H1 (cell line): ENCODE measurements at regions not wholly inside any gene's neighbourhood (a gene's known extent, or its start where the extent isn't known, plus 50 kb on each side); places are given as distances from the start of the nearest gene placed in this dataset.

Experiments
- CTCF ChIA-PET: fragments of 300-600 bp; sonication (Branson Sonifier 250); formaldehyde crosslinking; loops from one replicate; lab custom pipeline; 2021; ENCODE audit not compliant: partially characterized antibody; lab: Charles Lee
- POLR2A ChIA-PET: fragments of 300-600 bp; sonication (Branson Sonifier 250); formaldehyde crosslinking; loops from one replicate; lab custom pipeline; 2021; ENCODE audit warnings: inconsistent platforms; ENCODE audit not compliant: partially characterized antibody; lab: Charles Lee
- DNase-seq, 2 experiments: peaks; one replicate each; pipeline versions ENCODE4 v3.0.0 to v3.0.0-alpha.2; 2010 to 2022; ENCODE audit warnings: low spot score in 2 of 2, low read depth in 1 of 2, mixed read lengths in 1 of 2
- FAIRE-seq: peaks from 2 replicates; lab custom pipeline; 2011; peaks lifted over from hg19 to GRCh38; lab: Jason Lieb, UNC
- H2AFZ ChIP-seq: 2 replicates; pipeline ENCODE4 v1.8.1; 2012; ENCODE audit warnings: low read length, inconsistent platforms
- H2AK5ac ChIP-seq: 2 replicates; pipeline ENCODE4 v1.6.1; 2013; ENCODE audit warnings: low read depth, low read length
- H2BK120ac ChIP-seq: replicated peaks from 2 replicates; pipeline ENCODE3; 2013; ENCODE audit warnings: low read depth, low read length, inconsistent platforms
- H2BK12ac ChIP-seq: 2 replicates; pipeline ENCODE4 v1.6.1; 2013; ENCODE audit warnings: low read depth, low read length
- H2BK15ac ChIP-seq: 2 replicates; pipeline ENCODE4 v1.6.1; 2013; ENCODE audit warnings: low read length
- H2BK20ac ChIP-seq: 2 replicates; pipeline ENCODE4 v1.6.1; 2013; ENCODE audit warnings: low read length
- H2BK5ac ChIP-seq: 2 replicates; pipeline ENCODE4 v1.6.1; 2013; ENCODE audit warnings: low read depth, low read length
- H3K14ac ChIP-seq: 2 replicates; pipeline ENCODE4 v1.6.1; 2013; ENCODE audit warnings: inconsistent platforms; ENCODE audit not compliant: insufficient read length
- H3K18ac ChIP-seq: 2 replicates; pipeline ENCODE4 v1.6.1; 2013; ENCODE audit warnings: low read length; ENCODE audit errors: extremely low read depth
- H3K23ac ChIP-seq: 2 replicates; pipeline ENCODE4 v1.6.1; 2013; ENCODE audit warnings: inconsistent platforms; ENCODE audit not compliant: insufficient read length
- H3K23me2 ChIP-seq: 2 replicates; pipeline ENCODE4 v1.6.1; 2013; ENCODE audit warnings: low read depth, low read length
- H3K27ac ChIP-seq: 2 replicates; pipeline ENCODE4 v1.6.1; 2011; ENCODE audit warnings: low read depth, low read length, inconsistent platforms
- H3K27me3 ChIP-seq, 4 experiments: replicated peaks in 1 of 4; 1 replicate in 1 of 4; 2 replicates in 3 of 4; pipeline versions ENCODE4 v1.6.1 to v1.8.1; 2011 to 2013; ENCODE audit warnings: low read length in 3 of 4, mild to moderate bottlenecking in 3 of 4, inconsistent platforms in 2 of 4, mixed read lengths in 2 of 4, moderate library complexity in 1 of 4; ENCODE audit not compliant: control insufficient read depth in 3 of 4, insufficient read depth in 3 of 4; ENCODE audit errors: extremely low read depth in 1 of 4
- H3K36me3 ChIP-seq, 4 experiments: 2 replicates each; pipeline versions ENCODE4 v1.6.1 to v1.8.1; 2011 to 2013; ENCODE audit warnings: mild to moderate bottlenecking in 4 of 4, low read length in 3 of 4, moderate library complexity in 2 of 4, control low read depth in 1 of 4, inconsistent platforms in 1 of 4; ENCODE audit not compliant: insufficient read depth in 4 of 4, control insufficient read depth in 2 of 4
- H3K4ac ChIP-seq: replicated peaks from 2 replicates; pipeline ENCODE3; 2013; ENCODE audit warnings: low read length, low read depth, mixed read lengths, inconsistent platforms; ENCODE audit not compliant: insufficient read length
- H3K4me1 ChIP-seq, 4 experiments: replicated peaks in 1 of 4; 1 replicate in 1 of 4; 2 replicates in 3 of 4; pipeline versions ENCODE4 v1.6.1 to v1.8.1; 2011 to 2013; ENCODE audit warnings: low read length in 3 of 4, inconsistent platforms in 2 of 4, mixed read lengths in 1 of 4; ENCODE audit not compliant: insufficient read depth in 4 of 4, control insufficient read depth in 3 of 4
- H3K4me2 ChIP-seq, 2 experiments: 2 replicates each; pipeline versions ENCODE4 v1.6.1 to v1.8.1; 2011 to 2013; ENCODE audit warnings: low read depth in 2 of 2, low read length in 2 of 2, control low read depth in 1 of 2, inconsistent platforms in 1 of 2, mild to moderate bottlenecking in 1 of 2; ENCODE audit not compliant: insufficient read depth in 1 of 2
- H3K4me3 ChIP-seq, 4 experiments: fragments of 200-600, 300-600 bp in 1 of 4; sonication (generic), shearing (Covaris generic), sonication (Bioruptor Twin) in 1 of 4; 2 replicates each; pipeline versions ENCODE4 v1.5.1 to v1.8.1; 2011 to 2016; ENCODE audit warnings: low read length in 4 of 4, low read depth in 3 of 4, control low read depth in 2 of 4, inconsistent platforms in 2 of 4, mild to moderate bottlenecking in 2 of 4, mixed read lengths in 1 of 4, moderate library complexity in 1 of 4; ENCODE audit not compliant: insufficient read depth in 2 of 4; ENCODE audit errors: extremely low read depth in 1 of 4
- H3K56ac ChIP-seq: replicated peaks from 2 replicates; pipeline ENCODE3; 2013; ENCODE audit warnings: low read depth, mild to moderate bottlenecking, mixed read lengths, low read length, inconsistent platforms; ENCODE audit not compliant: insufficient read length
- H3K79me1 ChIP-seq: 2 replicates; pipeline ENCODE4 v1.6.1; 2013; ENCODE audit warnings: low read depth, low read length, control low read depth
- H3K79me2 ChIP-seq, 2 experiments: 2 replicates each; pipeline versions ENCODE4 v1.6.1 to v1.8.1; 2012 to 2013; ENCODE audit warnings: low read length in 2 of 2, mild to moderate bottlenecking in 2 of 2, inconsistent platforms in 1 of 2; ENCODE audit not compliant: insufficient read depth in 2 of 2, control insufficient read depth in 1 of 2
- H3K9ac ChIP-seq, 4 experiments: replicated peaks in 1 of 4; 1 replicate in 1 of 4; 2 replicates in 3 of 4; pipeline versions ENCODE4 v1.6.1 to v1.8.1; 2011 to 2013; ENCODE audit warnings: low read depth in 3 of 4, low read length in 3 of 4, control low read depth in 2 of 4, mild to moderate bottlenecking in 2 of 4, moderate library complexity in 2 of 4, inconsistent platforms in 1 of 4; ENCODE audit errors: extremely low read depth in 1 of 4
- H3K9me3 ChIP-seq, 2 experiments: 2 replicates each; pipeline versions ENCODE4 v1.6.1 to v1.8.1; 2012 to 2013; ENCODE audit warnings: mild to moderate bottlenecking in 2 of 2, moderate library complexity in 2 of 2, control low read depth in 1 of 2, inconsistent platforms in 1 of 2, low read depth in 1 of 2, low read length in 1 of 2, mixed read lengths in 1 of 2; ENCODE audit not compliant: insufficient read depth in 2 of 2
- H4K20me1 ChIP-seq, 2 experiments: replicated peaks in 1 of 2; 2 replicates each; pipeline versions ENCODE3 to v1.8.1; 2011 to 2013; ENCODE audit warnings: inconsistent platforms in 2 of 2, low read length in 2 of 2, mild to moderate bottlenecking in 1 of 2; ENCODE audit not compliant: insufficient read depth in 2 of 2, control insufficient read depth in 1 of 2
- H4K5ac ChIP-seq: 2 replicates; pipeline ENCODE4 v1.6.1; 2013; ENCODE audit warnings: low read length, low read depth, mixed read lengths, inconsistent platforms; ENCODE audit not compliant: insufficient read length
- H4K8ac ChIP-seq: 2 replicates; pipeline ENCODE4 v1.8.0; 2013; ENCODE audit warnings: mild to moderate bottlenecking, moderate library complexity, low read length, inconsistent platforms; ENCODE audit not compliant: insufficient read depth; ENCODE audit errors: extremely low read depth
- H4K91ac ChIP-seq: replicated peaks from 2 replicates; pipeline ENCODE3; 2013; ENCODE audit warnings: low read length, mixed read lengths, inconsistent platforms; ENCODE audit not compliant: insufficient read length
- ASH2L ChIP-seq: fragments of 200-600, 300-600 bp; sonication (generic); IDR thresholded peaks from one replicate; pipeline ENCODE4 v1.7.1; 2017; ENCODE audit warnings: low read length
- CHD2 ChIP-seq: IDR thresholded peaks from 2 replicates; pipeline ENCODE4 v1.6.1; 2012; ENCODE audit warnings: low read length, improper control_type of control experiment
- EP300 ChIP-seq, 2 experiments: IDR thresholded peaks; 1 replicate in 1 of 2; 2 replicates in 1 of 2; pipeline ENCODE4 v1.6.1; 2011 to 2012; ENCODE audit warnings: low read depth in 2 of 2, low read length in 2 of 2, mild to moderate bottlenecking in 2 of 2, borderline replicate concordance in 1 of 2, inconsistent platforms in 1 of 2, moderate library complexity in 1 of 2
- GABPA ChIP-seq: IDR thresholded peaks from 2 replicates; pipeline ENCODE4 v1.6.1; 2011; ENCODE audit warnings: mild to moderate bottlenecking, low read length, moderate library complexity, borderline replicate concordance; ENCODE audit not compliant: insufficient read depth
- SIN3A ChIP-seq, 2 experiments: IDR thresholded peaks in 1 of 2; conservative IDR thresholded peaks in 1 of 2; 2 replicates each; pipeline ENCODE4 v1.6.1; 2011 to 2012; ENCODE audit warnings: low read length in 2 of 2, improper control_type of control experiment in 1 of 2, low read depth in 1 of 2, mild to moderate bottlenecking in 1 of 2
- SP1 ChIP-seq: IDR thresholded peaks from 2 replicates; pipeline ENCODE4 v1.6.1; 2011; ENCODE audit warnings: low read depth, low read length
- SP4 ChIP-seq: IDR thresholded peaks from 2 replicates; pipeline ENCODE4 v1.6.1; 2012; ENCODE audit warnings: low read length, inconsistent platforms
- TBP ChIP-seq: IDR thresholded peaks from 2 replicates; pipeline ENCODE4 v1.6.1; 2011; ENCODE audit warnings: low read depth, low read length, improper control_type of control experiment
- WGBS, 2 experiments: shearing (Covaris generic) in 1 of 2; methylation state at CpG; one replicate each; pipeline versions ENCODE4 v1.1.6 to v1.1.7; 2013 to 2015; ENCODE audit warnings: low lambda C conversion rate in 2 of 2, mixed read lengths in 2 of 2, inconsistent platforms in 1 of 2, low coverage in 1 of 2, missing lambda C conversion rate in 1 of 2; ENCODE audit not compliant: insufficient replicate concordance in 2 of 2, insufficient coverage in 1 of 2, insufficient read length in 1 of 2; ENCODE audit errors: extremely low coverage in 1 of 2, missing lambda C conversion rate in 1 of 2; 5-methylcytosine and 5-hydroxymethylcytosine counted together

GRCh38 chr4:180285796-180286195 is 1957.4 kb upstream of the TENM3 start:
- no peak overlapping the region for H4K8ac ChIP-seq
- no peak overlapping the region for H3K4me2 ChIP-seq
- H3K79me1 ChIP-seq: no peaks in the 10 kb centered on the region
- no peak overlapping the region for H2BK5ac ChIP-seq
- H3K27me3 ChIP-seq: no peaks in the 10 kb centered on the region
- H2BK20ac ChIP-seq: no peak overlapping the region
- ChIA-PET CTCF (no interaction called here), POLR2A (no interaction called here)
- no peaks in the 10 kb centered on the region for H3K4me1 ChIP-seq
- no peaks in the 10 kb centered on the region for H4K20me1 ChIP-seq
- 82% methylated on average over 1 of the region's 1 CpG; no CpG with 5 or more reads in 1 of the 2 experiments for WGBS, 2 experiments
- DNase-seq (no peak), FAIRE-seq (no peak)
- no peaks in the 10 kb centered on the region for H3K9me3 ChIP-seq
- no peaks in the 10 kb centered on the region for H3K79me2 ChIP-seq
- H2BK12ac ChIP-seq: no peak overlapping the region
- H3K14ac ChIP-seq: no peak overlapping the region
- H3K4ac ChIP-seq: no peak overlapping the region
- no peak overlapping the region for H2BK120ac ChIP-seq
- no peak overlapping the region for H2AK5ac ChIP-seq
- H4K5ac ChIP-seq: no peak overlapping the region
- H3K23ac ChIP-seq: no peak overlapping the region
- no peak for TF ChIP-seq ASH2L
- TF ChIP-seq SP1: no peak
- no peak for TF ChIP-seq GABPA
- TF ChIP-seq CHD2: no peak
- no peak for TF ChIP-seq EP300 (IDR thresholded peaks at IDR 0.05; ENCODE audit: borderline replicate concordance in 1 of 2, low read depth in 2 of 2, low read length in 2 of 2)
- TF ChIP-seq SIN3A (conservative IDR thresholded peaks at IDR 0.05 in 1 of 2, IDR thresholded peaks at IDR 0.05 in 1 of 2; ENCODE audit: low read depth in 1 of 2, low read length in 2 of 2): no peak
- TF ChIP-seq TBP: no peak
- no peak for TF ChIP-seq SP4
- H3K9ac ChIP-seq: no peak overlapping the region
- H2AFZ ChIP-seq: no peak overlapping the region
- H3K36me3 ChIP-seq: no peaks in the 10 kb centered on the region
- H3K23me2 ChIP-seq: no peaks in the 10 kb centered on the region
- H3K56ac ChIP-seq: no peak overlapping the region
- H2BK15ac ChIP-seq: no peak overlapping the region
- no peak overlapping the region for H3K18ac ChIP-seq
- H3K4me3 ChIP-seq: no peak overlapping the region
- no peak overlapping the region for H4K91ac ChIP-seq
- H3K27ac ChIP-seq: no peak overlapping the region
